NCI-H1694 (cell line): ENCODE measurements at regions not wholly inside any gene's neighbourhood (a gene's known extent, or its start where the extent isn't known, plus 50 kb on each side); places are given as distances from the start of the nearest gene placed in this dataset.

ENCODE experiments used
- DNase-seq: peaks from one replicate; lab custom pipeline; 2025; lab: John Stamatoyannopoulos, UW

GRCh38 chr3:41103200-41103599 is 96.1 kb upstream of the CTNNB1 start:
- DNase-seq = no peak

- DNase-seq = no peak
Observed at GRCh38 chr3:41104147-41104546, 95.2 kb upstream of the CTNNB1 start.

GRCh38 chr3:41106691-41107090 is 92.6 kb upstream of the CTNNB1 start:
- no peak for DNase-seq

GRCh38 chr3:41111011-41111410 is 88.3 kb upstream of the CTNNB1 start:
- DNase-seq = no peak

GRCh38 chr3:41112466-41112865 is 86.8 kb upstream of the CTNNB1 start:
- no peak for DNase-seq

- no peak for DNase-seq
Observed at GRCh38 chr3:41115069-41115468, 84.2 kb upstream of the CTNNB1 start.

- DNase-seq = no peak
Observed at GRCh38 chr3:41116851-41117250, 82.5 kb upstream of the CTNNB1 start.

GRCh38 chr3:41117398-41117870 is 81.9 kb upstream of the CTNNB1 start:
- no peak for DNase-seq

GRCh38 chr3:41118461-41119390 is 80.6 kb upstream of the CTNNB1 start:
- DNase-seq = no peak

- no peak for DNase-seq
Observed at GRCh38 chr3:41120460-41120859, 78.8 kb upstream of the CTNNB1 start.

GRCh38 chr3:41125258-41125657 is 74.0 kb upstream of the CTNNB1 start:
- DNase-seq = no peak

- DNase-seq = no peak
Observed at GRCh38 chr3:41126472-41126871, 72.8 kb upstream of the CTNNB1 start.

- DNase-seq = no peak
Observed at GRCh38 chr3:41126961-41127360, 72.3 kb upstream of the CTNNB1 start.

GRCh38 chr3:41127414-41127813 is 71.9 kb upstream of the CTNNB1 start:
- DNase-seq = no peak

GRCh38 chr3:41129731-41130130 is 69.6 kb upstream of the CTNNB1 start:
- no peak for DNase-seq

- no peak for DNase-seq
Observed at GRCh38 chr3:41131224-41131623, 68.1 kb upstream of the CTNNB1 start.

GRCh38 chr3:41137686-41138111 is 61.6 kb upstream of the CTNNB1 start:
- DNase-seq = no peak

GRCh38 chr3:41138146-41138545 is 61.2 kb upstream of the CTNNB1 start:
- DNase-seq = no peak

- no peak for DNase-seq
Observed at GRCh38 chr3:41138601-41139000, 60.7 kb upstream of the CTNNB1 start.

GRCh38 chr3:41140242-41140641 is 59.1 kb upstream of the CTNNB1 start:
- no peak for DNase-seq

GRCh38 chr3:41141433-41142167 is 57.7 kb upstream of the CTNNB1 start:
- no peak for DNase-seq

- DNase-seq = no peak
Observed at GRCh38 chr3:41143421-41144031, 55.8 kb upstream of the CTNNB1 start.

- no peak for DNase-seq
Observed at GRCh38 chr3:41144631-41145030, 54.7 kb upstream of the CTNNB1 start.
